Right lobe of liver (tissue), 4 donors: ENCODE measurements at regions not wholly inside any gene's neighbourhood (a gene's known extent, or its start where the extent isn't known, plus 50 kb on each side); places are given as distances from the start of the nearest gene placed in this dataset.

Experiments
- POLR2A ChIP-seq: fragments of 450-650 bp; IDR thresholded peaks from one replicate; pipeline ENCODE4 v1.6.1; 2017; ENCODE audit warnings: antibody characterized with exemption, mild to moderate bottlenecking
- TF ChIP-seq, protein P1 (sequence below), 4 donors: fragments of 200-600 bp in 3 of 4; fragments of 450-650 bp in 1 of 4; IDR thresholded peaks; one replicate each; pipeline versions ENCODE4 v1.5.1 to v1.8.0; 2016 to 2022; ENCODE audit warnings: antibody characterized with exemption in 4 of 4, mild to moderate bottlenecking in 2 of 4
- donor health status: DM: no; HTN: no; CAD: no.
- donor health status: DM: no; HTN: no; CAD: no.
- donor health status: DM: no; HTN: yes; CAD: no.

DNA sequence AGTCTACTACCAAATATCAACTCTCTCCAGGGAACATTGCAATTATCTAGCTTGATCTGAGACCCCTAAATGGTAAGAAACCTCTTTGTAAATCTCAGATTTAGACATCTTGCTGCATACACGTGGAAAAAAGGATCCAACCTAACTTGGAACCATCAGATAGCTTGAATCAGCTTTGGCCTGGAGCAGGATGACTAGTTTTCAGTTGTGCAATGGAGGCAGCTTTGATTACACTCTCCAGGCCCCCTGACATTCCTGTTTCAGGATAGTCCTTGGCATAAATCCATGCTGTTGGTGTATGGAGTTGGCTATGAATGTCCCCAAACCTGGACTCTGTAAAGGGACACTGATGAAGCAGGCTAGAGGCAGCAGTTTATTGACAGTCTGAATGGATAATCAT, 1061.9 kb upstream of the TENM3 start:
- TF ChIP-seq, protein P1, sequence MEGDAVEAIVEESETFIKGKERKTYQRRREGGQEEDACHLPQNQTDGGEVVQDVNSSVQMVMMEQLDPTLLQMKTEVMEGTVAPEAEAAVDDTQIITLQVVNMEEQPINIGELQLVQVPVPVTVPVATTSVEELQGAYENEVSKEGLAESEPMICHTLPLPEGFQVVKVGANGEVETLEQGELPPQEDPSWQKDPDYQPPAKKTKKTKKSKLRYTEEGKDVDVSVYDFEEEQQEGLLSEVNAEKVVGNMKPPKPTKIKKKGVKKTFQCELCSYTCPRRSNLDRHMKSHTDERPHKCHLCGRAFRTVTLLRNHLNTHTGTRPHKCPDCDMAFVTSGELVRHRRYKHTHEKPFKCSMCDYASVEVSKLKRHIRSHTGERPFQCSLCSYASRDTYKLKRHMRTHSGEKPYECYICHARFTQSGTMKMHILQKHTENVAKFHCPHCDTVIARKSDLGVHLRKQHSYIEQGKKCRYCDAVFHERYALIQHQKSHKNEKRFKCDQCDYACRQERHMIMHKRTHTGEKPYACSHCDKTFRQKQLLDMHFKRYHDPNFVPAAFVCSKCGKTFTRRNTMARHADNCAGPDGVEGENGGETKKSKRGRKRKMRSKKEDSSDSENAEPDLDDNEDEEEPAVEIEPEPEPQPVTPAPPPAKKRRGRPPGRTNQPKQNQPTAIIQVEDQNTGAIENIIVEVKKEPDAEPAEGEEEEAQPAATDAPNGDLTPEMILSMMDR (IDR thresholded peaks at IDR 0.05): no peak
- no peak for TF ChIP-seq POLR2A
